HG02884 (cell line): ENCODE measurements at regions not wholly inside any gene's neighbourhood (a gene's known extent, or its start where the extent isn't known, plus 50 kb on each side); places are given as distances from the start of the nearest gene placed in this dataset.
"Not testable (repeated sequence)": the region's sequence is repeated elsewhere in the genome, so short reads cannot be mapped to it uniquely, and the experiment has no call there.

Experiments
- ATAC-seq: cut with Tn5 transposase; IDR thresholded peaks from one replicate; pipeline ENCODE4 v1.9.1; 2021; ENCODE audit warnings: mild to moderate bottlenecking, moderate library complexity; ENCODE audit not compliant: unreplicated experiment

GRCh38 chr17:27049104-27049784, 244.7 kb upstream of the WSB1 start:
- ATAC-seq: no peak

DNA sequence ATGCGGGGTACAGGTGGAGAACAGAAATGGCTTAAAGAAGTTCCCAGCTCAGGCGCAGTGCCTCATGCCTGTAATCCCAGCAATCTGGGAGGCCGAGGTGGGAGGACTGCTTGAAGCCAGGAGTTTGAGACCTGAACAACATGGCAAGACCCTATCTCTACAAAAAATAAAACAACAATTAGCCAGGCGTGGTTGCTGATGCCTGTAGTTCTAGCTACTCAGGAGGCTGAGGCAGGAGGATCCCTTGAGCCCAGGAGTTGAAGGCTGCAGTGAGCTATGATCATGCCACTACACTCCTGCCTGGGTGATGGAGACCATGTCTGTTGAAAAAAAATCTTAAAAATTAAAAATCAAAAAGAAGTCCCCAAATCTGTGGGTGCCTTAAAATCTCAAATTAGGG, 228.3 kb upstream of the WSB1 start:
- no peak for ATAC-seq

- ATAC-seq: no peak
Measured at GRCh38 chr17:27066315-27066714, 227.6 kb upstream of the WSB1 start.

DNA sequence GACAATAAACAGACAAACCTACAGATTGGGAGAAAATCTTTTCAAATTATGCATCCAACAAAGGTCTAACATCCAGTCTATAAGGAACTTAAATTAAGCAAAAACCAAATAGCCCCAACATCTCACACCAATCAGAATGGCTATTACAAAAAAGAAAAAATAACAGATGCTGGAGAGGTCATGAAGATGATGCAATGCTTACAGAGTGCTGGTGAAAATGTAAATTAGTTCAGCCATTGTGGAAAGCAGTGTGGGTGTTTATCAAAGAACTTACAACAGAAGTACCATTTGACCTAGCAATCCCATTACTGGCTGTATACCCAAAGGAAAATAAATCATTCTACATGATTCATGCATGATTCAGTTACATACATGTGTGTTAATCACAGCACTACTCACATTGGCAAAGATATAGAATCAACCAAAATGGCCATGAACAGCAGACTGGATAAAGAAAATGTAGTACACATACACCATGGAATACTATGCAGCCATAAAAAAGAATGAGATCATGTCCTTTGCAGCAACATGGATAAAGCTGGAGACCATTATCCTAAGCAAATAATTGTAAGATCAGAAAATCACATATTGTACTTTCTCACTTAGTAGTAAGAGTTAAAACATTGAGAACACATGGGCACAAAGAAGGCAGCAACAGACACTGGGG, 223.9 kb upstream of the WSB1 start:
- no peak for ATAC-seq

GRCh38 chr17:27070836-27071235, 223.1 kb upstream of the WSB1 start:
- ATAC-seq: no peak

DNA sequence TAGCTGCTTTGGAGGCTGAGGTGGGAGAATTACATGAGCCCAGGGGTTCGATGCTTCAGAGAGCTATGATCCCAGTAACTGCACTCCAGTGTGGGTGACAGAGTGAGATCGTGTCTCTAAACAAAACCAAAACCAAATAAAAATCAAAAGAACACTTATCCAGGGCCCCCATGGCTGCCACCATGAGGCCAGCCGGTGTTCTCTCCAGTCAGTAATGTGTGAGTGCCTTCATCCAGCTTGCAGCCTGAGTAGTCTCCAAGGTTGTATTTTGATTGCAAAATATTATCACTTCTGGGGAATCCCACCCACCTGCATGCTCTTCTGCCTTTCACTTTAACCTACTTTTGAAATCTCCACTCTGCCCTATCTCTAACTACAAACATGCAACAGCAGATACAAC, 221.0 kb upstream of the WSB1 start:
- no peak for ATAC-seq

GRCh38 chr17:27076814-27077213, 217.1 kb upstream of the WSB1 start:
- no peak for ATAC-seq

DNA sequence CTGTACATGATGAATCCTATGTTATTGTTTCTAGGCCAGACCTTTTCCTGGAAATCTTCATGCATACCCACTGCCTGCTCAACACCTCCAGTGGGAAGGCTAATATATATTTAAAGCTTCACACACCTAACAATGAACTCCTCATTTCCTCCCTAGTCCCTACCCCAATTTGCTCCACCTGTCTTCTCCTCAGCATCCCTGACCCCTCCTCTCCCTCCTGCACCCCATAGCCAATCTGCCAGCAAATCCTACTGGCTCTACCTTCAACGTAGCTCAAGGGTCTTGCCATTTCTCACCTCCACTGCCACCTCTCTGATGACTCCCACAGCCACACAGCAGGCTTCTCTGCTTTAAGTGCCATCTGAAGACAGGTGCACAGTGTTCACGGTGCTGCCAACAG, 215.6 kb upstream of the WSB1 start:
- ATAC-seq: no peak

DNA sequence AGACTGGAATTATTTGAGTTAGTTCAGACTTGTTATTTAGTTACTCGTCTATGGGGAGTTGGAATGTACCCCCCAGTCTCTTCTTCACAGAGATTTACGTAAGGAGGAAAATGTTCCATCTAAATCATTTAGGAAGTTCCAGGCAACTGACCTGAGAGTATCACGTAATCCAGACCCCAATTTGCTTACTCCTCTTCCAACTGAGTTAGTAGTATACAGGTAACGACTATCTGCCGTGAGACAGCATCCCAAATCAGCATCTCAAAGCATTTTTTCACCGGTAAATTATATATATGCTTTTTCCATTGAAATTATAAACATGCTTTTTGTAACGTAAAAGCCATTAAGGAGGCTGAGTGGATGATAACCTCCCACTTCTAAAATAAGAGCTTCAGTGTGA, 214.3 kb upstream of the WSB1 start:
- ATAC-seq: no peak

DNA sequence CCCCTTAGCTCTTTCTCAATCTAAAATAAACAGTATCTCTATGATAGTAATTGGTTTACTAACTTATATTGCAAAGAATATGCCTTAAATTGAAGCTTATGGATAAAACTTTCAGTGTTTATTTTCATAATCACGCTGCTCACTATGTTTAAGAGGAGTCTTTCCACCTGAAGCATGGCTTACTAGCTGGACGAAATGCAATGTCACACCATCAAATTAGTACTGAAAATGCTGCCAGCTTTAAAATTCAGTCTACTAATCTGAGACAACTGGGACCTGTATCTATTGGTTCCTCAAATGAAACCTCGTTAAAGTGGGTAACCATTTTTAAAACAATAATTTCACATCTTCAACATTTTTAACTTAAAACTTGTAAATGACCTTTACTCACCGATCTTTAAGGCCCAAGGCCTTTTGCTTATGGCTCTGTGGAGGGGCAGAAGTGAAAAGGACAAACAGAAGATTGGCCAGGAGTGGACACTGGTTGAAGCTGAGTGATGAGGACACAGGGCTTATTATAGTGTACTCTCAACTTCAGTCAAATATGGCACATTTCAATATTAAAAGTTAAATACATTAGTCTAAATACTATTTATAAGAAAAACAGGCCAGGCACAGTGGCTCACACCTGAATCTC, 212.8 kb upstream of the WSB1 start:
- ATAC-seq: no peak

- ATAC-seq: no peak
Measured at GRCh38 chr17:27082023-27082774, 211.7 kb upstream of the WSB1 start.

DNA sequence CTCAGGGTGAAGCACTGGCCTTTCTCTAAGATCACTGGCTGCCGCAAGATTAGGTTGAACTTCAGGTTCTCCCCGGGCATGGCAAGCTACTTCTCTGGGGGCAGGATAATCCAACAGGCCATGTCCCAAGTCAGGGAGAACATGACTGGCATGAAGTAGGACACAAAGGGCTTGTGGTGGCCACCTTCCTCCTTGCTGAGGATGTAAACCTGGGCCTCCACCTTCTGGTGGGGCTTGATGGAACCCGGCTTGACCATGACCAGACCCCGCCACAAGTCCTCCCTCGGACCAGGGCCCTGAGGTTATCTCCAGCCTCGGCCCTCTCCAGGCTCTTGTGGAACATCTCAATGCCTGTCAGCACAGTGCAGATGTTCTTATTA, 211.1 kb upstream of the WSB1 start:
- ATAC-seq: no peak

DNA sequence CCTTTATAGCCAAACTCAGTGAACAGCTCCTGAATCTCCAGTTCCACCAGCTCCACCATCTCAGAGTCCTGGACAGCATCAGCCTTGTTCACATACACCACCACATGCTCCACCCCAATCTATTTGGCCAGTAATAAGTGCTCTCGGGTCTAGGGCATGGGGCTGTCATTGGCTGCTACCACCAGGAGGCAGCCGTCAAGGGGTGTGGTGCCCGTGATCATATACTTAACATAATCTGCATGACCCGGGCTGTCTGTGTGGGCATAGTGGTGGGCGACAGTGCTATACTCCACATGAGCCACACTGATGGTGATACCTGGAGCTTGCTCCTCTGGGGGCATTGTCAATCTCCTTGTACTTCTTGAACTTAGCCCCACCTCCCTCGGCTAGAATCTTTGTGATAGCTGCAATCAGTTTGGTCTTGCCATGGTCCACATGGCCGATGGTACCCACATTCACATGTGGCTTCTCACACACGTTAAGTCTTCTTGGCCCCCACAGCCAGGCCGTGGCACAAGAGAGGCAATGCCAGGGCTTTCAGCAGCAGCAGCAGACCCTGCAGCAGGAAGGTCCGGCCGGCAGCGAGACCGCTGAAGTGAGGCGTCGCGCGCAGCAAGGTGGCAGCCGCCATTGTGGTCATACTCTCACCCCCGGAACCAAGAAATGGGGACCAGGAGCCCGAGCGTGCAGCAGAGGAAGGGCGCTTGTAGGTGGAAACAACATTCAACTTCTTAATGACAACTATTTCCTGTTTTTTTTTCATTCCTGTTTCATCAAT, 210.3 kb upstream of the WSB1 start:
- ATAC-seq: no peak

DNA sequence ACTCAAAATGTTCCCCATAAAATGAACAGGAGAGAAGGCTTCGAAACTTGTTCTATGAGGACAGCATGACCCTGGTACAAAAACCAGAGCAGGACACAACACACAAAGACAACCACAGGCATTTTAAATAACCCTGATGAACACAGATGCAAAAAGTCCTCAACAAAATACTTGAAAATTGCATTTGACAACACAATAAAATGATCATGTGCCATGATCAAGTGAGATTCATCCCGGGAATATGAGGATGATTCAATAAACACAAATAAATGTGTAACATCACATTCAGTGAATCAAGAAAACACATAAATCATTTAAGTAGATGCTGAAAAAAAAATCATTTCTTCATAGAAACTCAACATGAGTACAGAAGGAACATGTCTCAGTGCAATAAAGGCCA, 208.4 kb upstream of the WSB1 start:
- ATAC-seq: no peak

GRCh38 chr17:27086526-27086925, 207.4 kb upstream of the WSB1 start:
- no peak for ATAC-seq

- ATAC-seq: no peak
Measured at GRCh38 chr17:27087935-27088766, 205.8 kb upstream of the WSB1 start.

GRCh38 chr17:27088767-27089078, 205.2 kb upstream of the WSB1 start:
- ATAC-seq: no peak

DNA sequence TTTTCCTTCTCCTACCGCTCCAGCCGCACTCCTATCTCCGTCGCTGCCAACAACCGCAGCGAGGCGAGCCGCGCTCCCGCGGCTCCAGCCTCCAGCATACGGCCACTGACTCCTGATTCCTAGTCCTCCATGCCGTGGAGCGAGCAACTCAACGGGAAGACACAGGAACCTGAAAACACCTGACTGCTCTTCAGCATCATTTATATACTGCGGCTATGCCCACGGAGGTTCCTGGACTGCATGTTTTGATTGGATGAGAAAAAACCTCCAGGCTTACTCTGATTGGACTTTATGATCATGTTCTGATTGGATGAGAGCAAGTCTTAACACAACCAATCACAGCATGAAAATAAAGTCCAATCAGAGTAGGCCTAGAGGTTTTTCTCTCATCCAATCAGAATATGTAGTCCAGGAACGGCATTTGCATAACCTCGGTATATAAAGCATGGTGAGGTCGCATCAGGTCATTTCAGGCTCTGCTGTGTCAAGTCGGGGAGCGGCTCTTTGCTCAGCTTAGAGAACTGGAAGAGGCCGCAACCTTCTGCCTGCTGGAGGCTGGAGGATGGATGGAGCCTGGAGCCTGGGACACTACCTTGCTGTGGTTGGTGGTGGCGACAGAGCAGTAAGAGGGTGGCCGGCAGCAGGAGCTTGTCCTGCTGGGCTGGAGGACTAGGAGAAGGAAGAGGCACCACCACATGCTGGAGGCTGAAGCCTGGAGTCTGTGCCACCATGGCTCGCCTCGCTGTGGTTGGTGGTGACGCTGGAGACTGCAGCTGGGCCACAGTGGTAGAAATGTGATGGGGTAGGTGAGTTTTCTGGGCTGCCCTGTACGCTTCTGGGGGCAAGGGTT, 204.6 kb upstream of the WSB1 start:
- ATAC-seq: not testable (repeated sequence)

GRCh38 chr17:27089929-27090247, 204.0 kb upstream of the WSB1 start:
- ATAC-seq: no peak
